AG04449 (cell line): ENCODE measurements at regions not wholly inside any gene's neighbourhood (a gene's known extent, or its start where the extent isn't known, plus 50 kb on each side); places are given as distances from the start of the nearest gene placed in this dataset.
"Not testable (repeated sequence)": the region's sequence is repeated elsewhere in the genome, so short reads cannot be mapped to it uniquely, and the experiment has no call there.

Experiments used
- CTCF ChIA-PET: fragments of 350-600 bp; formaldehyde crosslinking; extraction: SDS; loops from one replicate; lab custom pipeline; 2021; ENCODE audit warnings: antibody characterized with exemption; lab: Yijun Ruan, JAX
- POLR2A ChIA-PET: fragments of 400-600, 350-600 bp; formaldehyde crosslinking; extraction: SDS; loops from one replicate; lab custom pipeline; 2020; ENCODE audit warnings: antibody characterized with exemption, inconsistent platforms; lab: Yijun Ruan, JAX
- DNase-seq: peaks from one replicate; pipeline ENCODE4 v3.0.0-alpha.2; 2010; ENCODE audit warnings: low read depth, low spot score
- H3K4me3 ChIP-seq: 2 replicates; pipeline ENCODE4 v1.5.1; 2011; ENCODE audit warnings: low read depth, mild to moderate bottlenecking, control low read depth, low read length
- TF ChIP-seq, protein P1 (sequence below): IDR thresholded peaks from one replicate; pipeline ENCODE4 v1.5.1; 2011; ENCODE audit warnings: mild to moderate bottlenecking, moderate library complexity, low read length, control low read depth, inconsistent platforms; ENCODE audit not compliant: insufficient read depth; ENCODE audit errors: missing control alignments

- ChIA-PET POLR2A (interaction anchor here (1.0 kb wide), 1 partner anchor 10 kb away, joined by 3 read pairs; no protein-coding TSS in a partner anchor), CTCF (interaction anchor here (1.8 to 6.4 kb wide), 3 partner anchors 9 to 21 kb away, joined by 4 to 44 read pairs (median 6); no protein-coding TSS in a partner anchor)
- DNase-seq, result no peak
- TF ChIP-seq, protein P1, sequence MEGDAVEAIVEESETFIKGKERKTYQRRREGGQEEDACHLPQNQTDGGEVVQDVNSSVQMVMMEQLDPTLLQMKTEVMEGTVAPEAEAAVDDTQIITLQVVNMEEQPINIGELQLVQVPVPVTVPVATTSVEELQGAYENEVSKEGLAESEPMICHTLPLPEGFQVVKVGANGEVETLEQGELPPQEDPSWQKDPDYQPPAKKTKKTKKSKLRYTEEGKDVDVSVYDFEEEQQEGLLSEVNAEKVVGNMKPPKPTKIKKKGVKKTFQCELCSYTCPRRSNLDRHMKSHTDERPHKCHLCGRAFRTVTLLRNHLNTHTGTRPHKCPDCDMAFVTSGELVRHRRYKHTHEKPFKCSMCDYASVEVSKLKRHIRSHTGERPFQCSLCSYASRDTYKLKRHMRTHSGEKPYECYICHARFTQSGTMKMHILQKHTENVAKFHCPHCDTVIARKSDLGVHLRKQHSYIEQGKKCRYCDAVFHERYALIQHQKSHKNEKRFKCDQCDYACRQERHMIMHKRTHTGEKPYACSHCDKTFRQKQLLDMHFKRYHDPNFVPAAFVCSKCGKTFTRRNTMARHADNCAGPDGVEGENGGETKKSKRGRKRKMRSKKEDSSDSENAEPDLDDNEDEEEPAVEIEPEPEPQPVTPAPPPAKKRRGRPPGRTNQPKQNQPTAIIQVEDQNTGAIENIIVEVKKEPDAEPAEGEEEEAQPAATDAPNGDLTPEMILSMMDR, result no peak
- no peak overlapping the region for H3K4me3 ChIP-seq
Observed at GRCh38 chr2:174673876-174674275, 76.3 kb upstream of the WIPF1 start.

DNA sequence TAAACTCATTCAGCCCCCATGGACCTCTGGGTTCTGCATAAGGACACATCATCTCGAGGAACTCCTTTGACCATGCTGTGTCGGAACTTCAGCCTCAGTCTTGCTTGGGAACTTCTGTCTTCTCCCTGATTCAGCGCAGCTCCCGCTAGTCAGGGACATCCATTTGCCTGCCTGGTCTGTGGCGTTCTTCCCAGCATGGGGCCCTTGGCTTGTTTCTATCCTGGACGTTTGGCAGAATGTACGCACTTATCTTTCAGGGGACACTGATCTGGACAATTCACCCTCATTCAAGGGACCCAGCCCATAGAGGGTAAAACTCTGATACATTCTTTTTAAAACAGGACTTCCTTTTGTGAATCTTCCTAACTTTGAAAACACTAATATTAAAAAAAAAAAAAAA lies 75.8 kb upstream of the WIPF1 start:
- no peak for DNase-seq
- CTCF ChIA-PET, result interaction anchor here (0.8 to 6.4 kb wide), 5 partner anchors 10 to 40 kb away, joined by 3 to 44 read pairs (median 4); no protein-coding TSS in a partner anchor
- no peak overlapping the region for H3K4me3 ChIP-seq
- TF ChIP-seq, protein P1, result no peak
- POLR2A ChIA-PET, result no interaction called here

GRCh38 chr2:174671532-174671931 lies 73.9 kb upstream of the WIPF1 start:
- DNase-seq, H3K4me3 ChIP-seq, CTCF ChIA-PET, POLR2A ChIA-PET: not testable (repeated sequence)

DNA sequence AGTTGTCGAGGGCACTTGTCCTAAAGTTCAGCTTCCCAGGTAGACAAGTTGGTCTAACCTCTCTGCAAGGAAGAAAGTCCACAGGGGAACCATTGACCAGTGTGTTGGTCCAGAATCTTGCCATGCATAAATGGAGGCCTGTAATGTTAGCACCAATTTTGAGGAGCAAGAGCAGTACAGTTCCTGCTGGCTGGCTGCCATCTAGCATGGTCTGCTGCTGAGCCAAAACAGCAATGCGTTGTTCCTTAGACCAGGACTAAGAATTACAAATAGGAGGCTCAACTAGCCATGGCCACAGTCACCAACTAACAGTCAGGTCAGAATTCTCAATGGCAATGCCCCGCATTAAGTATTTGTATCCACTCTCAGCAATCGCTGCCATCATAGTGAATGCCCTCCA lies 72.8 kb upstream of the WIPF1 start:
- TF ChIP-seq, protein P1, result no peak
- ChIA-PET POLR2A (no interaction called here), CTCF (no interaction called here)
- no peak overlapping the region for H3K4me3 ChIP-seq
- no peak for DNase-seq

- TF ChIP-seq, protein P1, result no peak
- ChIA-PET CTCF (interaction anchor here (1.3 to 2.0 kb wide), 2 partner anchors 18 to 66 kb away, joined by 4 read pairs; no protein-coding TSS in a partner anchor), POLR2A (no interaction called here)
- no peak for DNase-seq
- no peak overlapping the region for H3K4me3 ChIP-seq
Observed at GRCh38 chr2:174669336-174669735, 71.7 kb upstream of the WIPF1 start.

DNA sequence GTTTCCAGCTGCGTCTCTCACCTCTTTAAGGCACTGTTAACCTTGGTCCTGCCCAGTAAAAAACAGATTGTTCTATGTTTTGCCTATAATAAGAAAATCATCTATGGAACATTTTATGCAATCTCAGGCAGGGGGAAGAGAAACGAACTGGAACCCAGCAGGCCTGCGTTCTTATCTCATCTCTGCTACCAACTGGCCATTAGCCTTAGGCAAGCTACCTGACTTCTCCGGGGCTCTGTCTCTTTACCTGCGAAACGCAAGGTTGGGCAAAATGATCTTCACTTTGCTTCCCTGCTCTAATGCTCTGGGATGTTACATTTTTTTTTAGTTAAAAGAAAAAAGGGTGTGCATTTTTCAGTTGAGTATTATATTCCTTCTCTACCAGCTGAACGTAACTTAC lies 70.5 kb upstream of the WIPF1 start:
- ChIA-PET CTCF (interaction anchor here (1.3 to 2.1 kb wide), 7 partner anchors 12 to 205 kb away, joined by 4 to 14 read pairs (median 6); no protein-coding TSS in a partner anchor), POLR2A (no interaction called here)
- no peak for DNase-seq
- TF ChIP-seq, protein P1, result no peak
- H3K4me3 ChIP-seq, result no peak overlapping the region
